OCI-LY7 (cell line): ENCODE measurements at regions not wholly inside any gene's neighbourhood (a gene's known extent, or its start where the extent isn't known, plus 50 kb on each side); places are given as distances from the start of the nearest gene placed in this dataset.

Experiments used
- BruUV-seq: library from RNA; stranded (reverse); fragments of 400-500 nt; replicated peaks from 2 replicates; lab custom pipeline; 2021; lab: Mats Ljungman, UMichigan
- CTCF ChIA-PET: fragments of 300-600 bp; sonication (Branson Sonifier 250); formaldehyde crosslinking; loops from one replicate; lab custom pipeline; 2022; ENCODE audit warnings: antibody characterized with exemption; ENCODE audit not compliant: unreplicated experiment; lab: Charles Lee
- POLR2A ChIA-PET: fragments of 300-600 bp; sonication (Branson Sonifier 250); formaldehyde crosslinking; loops from one replicate; lab custom pipeline; 2022; ENCODE audit warnings: antibody characterized with exemption; lab: Charles Lee
- DNase-seq: peaks from one replicate; pipeline ENCODE4 v3.0.0-alpha.2; 2015; ENCODE audit warnings: low spot score
- H2AFZ ChIP-seq: fragments of 200-600 bp; sonication (generic), shearing (Covaris generic); 2 replicates; pipeline ENCODE4 v1.6.1; 2014; ENCODE audit warnings: mild to moderate bottlenecking, antibody characterized with exemption, low read length, moderate library complexity
- H3K27ac ChIP-seq: fragments of 200-600 bp; sonication (generic); 2 replicates; pipeline ENCODE4 v1.5.1; 2014; ENCODE audit warnings: mixed run types, low read depth, mild to moderate bottlenecking, moderate library complexity, low read length, inconsistent platforms; ENCODE audit not compliant: poor library complexity, severe bottlenecking
- H3K36me3 ChIP-seq: fragments of 200-600 bp; sonication (generic); 2 replicates; pipeline ENCODE4 v1.6.1; 2014; ENCODE audit warnings: mild to moderate bottlenecking, antibody characterized with exemption, low read length, moderate library complexity, mixed read lengths; ENCODE audit not compliant: insufficient read depth
- H3K4me1 ChIP-seq: fragments of 200-600 bp; sonication (generic); 2 replicates; pipeline ENCODE4 v1.5.1; 2014; ENCODE audit warnings: mild to moderate bottlenecking, low read length; ENCODE audit not compliant: insufficient read depth, poor library complexity, severe bottlenecking
- H3K4me2 ChIP-seq: fragments of 200-600 bp; sonication (generic); 2 replicates; pipeline ENCODE4 v1.6.1; 2014; ENCODE audit warnings: mild to moderate bottlenecking, low read length
- H3K4me3 ChIP-seq: fragments of 200-600 bp; sonication (generic); 2 replicates; pipeline ENCODE4 v1.5.1; 2014; ENCODE audit warnings: mild to moderate bottlenecking, low read depth, low read length; ENCODE audit not compliant: poor library complexity, severe bottlenecking
- H3K79me2 ChIP-seq: fragments of 200-600 bp; sonication (generic); 2 replicates; pipeline ENCODE4 v1.6.1; 2016; ENCODE audit warnings: low read depth, mild to moderate bottlenecking, low read length, moderate library complexity, mixed read lengths; ENCODE audit not compliant: insufficient read depth
- H3K9me2 ChIP-seq: fragments of 200-600 bp; sonication (generic); 2 replicates; pipeline ENCODE4 v1.6.1; 2016; ENCODE audit warnings: mild to moderate bottlenecking, low read length, mixed read lengths; ENCODE audit not compliant: insufficient read depth
- H3K9me3 ChIP-seq: fragments of 200-600 bp; sonication (generic); 2 replicates; pipeline ENCODE4 v1.6.1; 2014; ENCODE audit warnings: mild to moderate bottlenecking, mixed run types, low read length, mixed read lengths
- H4K20me1 ChIP-seq: fragments of 200-600 bp; sonication (generic); 2 replicates; pipeline ENCODE4 v1.6.1; 2014; ENCODE audit warnings: mild to moderate bottlenecking, antibody characterized with exemption, low read length, moderate library complexity, mixed read lengths; ENCODE audit not compliant: insufficient read depth
- EZH2phosphoT487 ChIP-seq: fragments of 200-600 bp; sonication (generic); IDR thresholded peaks from 2 replicates; pipeline ENCODE4 v1.6.1; 2018; ENCODE audit warnings: low read depth, borderline replicate concordance, mild to moderate bottlenecking, mixed run types, antibody characterized with exemption, low read length, moderate library complexity, mixed read lengths
- intact Hi-C: fragments of 100-400 bp; cut with micrococcal nuclease; formaldehyde crosslinking; loops from one replicate; pipeline ENCODE4 v1.10.0; 2022; ENCODE audit not compliant: unreplicated experiment
- TF ChIP-seq, protein P1 (sequence below): fragments of 200-600 bp; sonication (generic); conservative IDR thresholded peaks from 2 replicates; pipeline ENCODE4 v1.5.1; 2014; ENCODE audit warnings: mild to moderate bottlenecking, antibody characterized with exemption, low read length, moderate library complexity, mixed read lengths

- intact Hi-C loops, result no loop called here
These were observed 296.0 kb upstream of the KCNN2 start for GRCh38 chr5:114065912-114066311.

GRCh38 chr5:114070093-114070722 is 291.7 kb upstream of the KCNN2 start:
- BruUV-seq, result no TSS peak
- Histone ChIP-seq H3K36me3 (no peaks in the 10 kb centered on the region), H4K20me1 (no peaks in the 10 kb centered on the region), H3K4me3 (no peak overlapping the region), H2AFZ (no peak overlapping the region), H3K79me2 (no peaks in the 10 kb centered on the region), H3K9me2 (no peaks in the 10 kb centered on the region), H3K9me3 (no peaks in the 10 kb centered on the region), H3K4me2 (no peak overlapping the region), H3K4me1 (no peaks in the 10 kb centered on the region), H3K27ac (no peak overlapping the region)
- ChIA-PET POLR2A (interaction anchor here (0.8 kb wide), 1 partner anchor 10 kb away, joined by 3 read pairs; no protein-coding TSS in a partner anchor), CTCF (no interaction called here)
- TF ChIP-seq EZH2phosphoT487, result no peak
- TF ChIP-seq, protein P1, sequence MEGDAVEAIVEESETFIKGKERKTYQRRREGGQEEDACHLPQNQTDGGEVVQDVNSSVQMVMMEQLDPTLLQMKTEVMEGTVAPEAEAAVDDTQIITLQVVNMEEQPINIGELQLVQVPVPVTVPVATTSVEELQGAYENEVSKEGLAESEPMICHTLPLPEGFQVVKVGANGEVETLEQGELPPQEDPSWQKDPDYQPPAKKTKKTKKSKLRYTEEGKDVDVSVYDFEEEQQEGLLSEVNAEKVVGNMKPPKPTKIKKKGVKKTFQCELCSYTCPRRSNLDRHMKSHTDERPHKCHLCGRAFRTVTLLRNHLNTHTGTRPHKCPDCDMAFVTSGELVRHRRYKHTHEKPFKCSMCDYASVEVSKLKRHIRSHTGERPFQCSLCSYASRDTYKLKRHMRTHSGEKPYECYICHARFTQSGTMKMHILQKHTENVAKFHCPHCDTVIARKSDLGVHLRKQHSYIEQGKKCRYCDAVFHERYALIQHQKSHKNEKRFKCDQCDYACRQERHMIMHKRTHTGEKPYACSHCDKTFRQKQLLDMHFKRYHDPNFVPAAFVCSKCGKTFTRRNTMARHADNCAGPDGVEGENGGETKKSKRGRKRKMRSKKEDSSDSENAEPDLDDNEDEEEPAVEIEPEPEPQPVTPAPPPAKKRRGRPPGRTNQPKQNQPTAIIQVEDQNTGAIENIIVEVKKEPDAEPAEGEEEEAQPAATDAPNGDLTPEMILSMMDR, result no peak
- no peak for DNase-seq
- intact Hi-C loops, result no loop called here

More at GRCh38 chr5:114065912-114066311, 296.0 kb upstream of the KCNN2 start:
- H3K79me2 ChIP-seq, result no peaks in the 10 kb centered on the region
- H2AFZ ChIP-seq, result no peak overlapping the region
- TF ChIP-seq EZH2phosphoT487, result no peak
- TF ChIP-seq, protein P1, result no peak
- no peaks in the 10 kb centered on the region for H3K36me3 ChIP-seq
- H4K20me1 ChIP-seq, result no peaks in the 10 kb centered on the region
- H3K4me3 ChIP-seq, result no peak overlapping the region
- POLR2A ChIA-PET, result interaction anchor here (0.7 to 1.0 kb wide), 2 partner anchors 333 to 371 kb away, joined by 6 to 9 read pairs; no protein-coding TSS in a partner anchor
- CTCF ChIA-PET, result no interaction called here
- no TSS peak for BruUV-seq
- no peak overlapping the region for H3K4me2 ChIP-seq
- H3K4me1 ChIP-seq, result no peaks in the 10 kb centered on the region
- no peak for DNase-seq
- no peaks in the 10 kb centered on the region for H3K9me3 ChIP-seq
- H3K9me2 ChIP-seq, result no peaks in the 10 kb centered on the region
- H3K27ac ChIP-seq, result no peak overlapping the region

GRCh38 chr5:114089259-114089658 is 272.6 kb upstream of the KCNN2 start:
- POLR2A ChIA-PET, result no interaction called here
- no peaks in the 10 kb centered on the region for H3K79me2 ChIP-seq
- CTCF ChIA-PET, result no interaction called here

More at GRCh38 chr5:114089259-114089658, 272.6 kb upstream of the KCNN2 start:
- no TSS peak for BruUV-seq
- Histone ChIP-seq H3K9me3 (no peaks in the 10 kb centered on the region), H3K4me3 (no peak overlapping the region), H3K4me2 (no peak overlapping the region), H3K4me1 (no peaks in the 10 kb centered on the region), H4K20me1 (no peaks in the 10 kb centered on the region), H3K36me3 (no peaks in the 10 kb centered on the region), H3K27ac (no peak overlapping the region), H3K9me2 (no peaks in the 10 kb centered on the region), H2AFZ (no peak overlapping the region)
- intact Hi-C loops, result no loop called here
- DNase-seq, result no peak
- TF ChIP-seq EZH2phosphoT487, result no peak
- TF ChIP-seq, protein P1, result no peak
